HFFc6 (cell line): ENCODE measurements at regions not wholly inside any gene's neighbourhood (a gene's known extent, or its start where the extent isn't known, plus 50 kb on each side); places are given as distances from the start of the nearest gene placed in this dataset.

ENCODE experiments used
- DNase-seq: peaks from one replicate; pipeline ENCODE4 v3.0.0-alpha.2; 2018
- H3K27ac Mint-ChIP-seq: 2 replicates; pipeline ENCODE4 v1.8.0; 2020; ENCODE audit warnings: mild to moderate bottlenecking, mixed read lengths
- H3K27me3 Mint-ChIP-seq: 2 replicates; pipeline ENCODE4 v1.8.0; 2021; ENCODE audit warnings: mild to moderate bottlenecking, moderate library complexity, mixed read lengths; ENCODE audit not compliant: insufficient read depth
- H3K36me3 Mint-ChIP-seq: 2 replicates; pipeline ENCODE4 v1.8.0; 2021; ENCODE audit warnings: low read depth, mixed read lengths
- H3K4me1 Mint-ChIP-seq: 2 replicates; pipeline ENCODE4 v1.8.0; 2020; ENCODE audit warnings: low read depth, mixed read lengths
- H3K4me3 Mint-ChIP-seq: 2 replicates; pipeline ENCODE4 v1.8.0; 2020; ENCODE audit warnings: mild to moderate bottlenecking, moderate library complexity, mixed read lengths
- H3K9me3 Mint-ChIP-seq: 2 replicates; pipeline ENCODE4 v1.8.0; 2020; ENCODE audit warnings: mild to moderate bottlenecking, mixed read lengths
- CTCF ChIP-seq: fragments of 200-600 bp; sonication (generic); IDR thresholded peaks from 2 replicates; pipeline ENCODE4 v1.5.0; 2021; ENCODE audit warnings: antibody characterized with exemption, mild to moderate bottlenecking

GRCh38 chr17:79349506-79350400 lies 261.1 kb downstream of the RBFOX3 start:
- Mint-ChIP-seq H3K27ac (no peak overlapping the region), H3K9me3 (no peaks in the 10 kb centered on the region), H3K27me3 (peaks cover 33% of the 10 kb centered on the region), H3K4me1 (no peaks in the 10 kb centered on the region), H3K36me3 (no peaks in the 10 kb centered on the region), H3K4me3 (no peak overlapping the region)
- no peak for TF ChIP-seq CTCF
- DNase-seq: no peak

- H3K4me1 Mint-ChIP-seq: peaks cover 7% of the 10 kb centered on the region; the same call in 1 of the 2 replicates
- peaks cover 11% of the 10 kb centered on the region for H3K27me3 Mint-ChIP-seq
- no peaks in the 10 kb centered on the region for H3K9me3 Mint-ChIP-seq
- no peaks in the 10 kb centered on the region for H3K36me3 Mint-ChIP-seq
- no peak for DNase-seq
- no peak overlapping the region for H3K27ac Mint-ChIP-seq
- H3K4me3 Mint-ChIP-seq: no peak overlapping the region
- TF ChIP-seq CTCF: no peak
Observed at GRCh38 chr17:79342376-79342775, 267.8 kb downstream of the ENGASE start.

- peaks cover 7% of the 10 kb centered on the region; the same call in 1 of the 2 replicates for H3K4me1 Mint-ChIP-seq
- no peak for TF ChIP-seq CTCF
- no peak overlapping the region for H3K4me3 Mint-ChIP-seq
Observed at GRCh38 chr17:79341816-79342215, 267.2 kb downstream of the ENGASE start.

GRCh38 chr17:79341222-79341780 lies 266.7 kb downstream of the ENGASE start:
- no peak for DNase-seq
- Mint-ChIP-seq H3K4me3 (no peak overlapping the region), H3K4me1 (peaks cover 7% of the 10 kb centered on the region; the same call in 1 of the 2 replicates), H3K27me3 (peaks cover 10% of the 10 kb centered on the region), H3K27ac (no peak overlapping the region), H3K9me3 (no peaks in the 10 kb centered on the region), H3K36me3 (no peaks in the 10 kb centered on the region)
- TF ChIP-seq CTCF: no peak

More at GRCh38 chr17:79341816-79342215, 267.2 kb downstream of the ENGASE start:
- Mint-ChIP-seq H3K9me3 (no peaks in the 10 kb centered on the region), H3K27me3 (peaks cover 10% of the 10 kb centered on the region), H3K27ac (no peak overlapping the region), H3K36me3 (no peaks in the 10 kb centered on the region)
- no peak for DNase-seq

GRCh38 chr17:79340333-79341221 lies 266.0 kb downstream of the ENGASE start:
- Mint-ChIP-seq H3K4me3 (no peak overlapping the region), H3K36me3 (no peaks in the 10 kb centered on the region), H3K4me1 (peaks cover 7% of the 10 kb centered on the region; the same call in 1 of the 2 replicates), H3K9me3 (no peaks in the 10 kb centered on the region), H3K27ac (no peak overlapping the region), H3K27me3 (peaks cover 12% of the 10 kb centered on the region)
- no peak for DNase-seq
- TF ChIP-seq CTCF: no peak
